ENCODE measurements at regions not wholly inside any gene's neighbourhood (a gene's known extent, or its start where the extent isn't known, plus 50 kb on each side); places are given as distances from the start of the nearest gene placed in this dataset.

- no peak for DNase-seq (ENCODE audit: low read depth in 3 of 3)
These were observed 453.9 kb downstream of the WDR72 start for GRCh38 chr15:53305554-53305953.

- DNase-seq (ENCODE audit: low read depth in 3 of 3): no peak
These were observed 454.4 kb downstream of the WDR72 start for GRCh38 chr15:53305101-53305500.

GRCh38 chr15:53297828-53298227, 461.6 kb downstream of the WDR72 start:
- no peak for DNase-seq (ENCODE audit: low read depth in 3 of 3)

GRCh38 chr15:53296603-53297002, 462.9 kb downstream of the WDR72 start:
- no peak for DNase-seq (ENCODE audit: low read depth in 3 of 3)

- DNase-seq (ENCODE audit: low read depth in 3 of 3): no peak
These were observed 463.9 kb downstream of the WDR72 start for GRCh38 chr15:53295574-53295973.

GRCh38 chr15:53288542-53288941, 470.9 kb downstream of the WDR72 start:
- no peak for DNase-seq (ENCODE audit: low read depth in 3 of 3)

GRCh38 chr15:53274630-53275029, 484.5 kb upstream of the ONECUT1 start:
- no peak for DNase-seq (ENCODE audit: low read depth in 3 of 3)

- no peak for DNase-seq (ENCODE audit: low read depth in 3 of 3)
These were observed 482.0 kb upstream of the ONECUT1 start for GRCh38 chr15:53272116-53272515.

- DNase-seq (ENCODE audit: low read depth in 3 of 3): no peak
These were observed 476.0 kb upstream of the ONECUT1 start for GRCh38 chr15:53266176-53266575.

- no peak for DNase-seq (ENCODE audit: low read depth in 3 of 3)
These were observed 470.5 kb upstream of the ONECUT1 start for GRCh38 chr15:53260647-53261046.

GRCh38 chr15:53256457-53256856, 466.3 kb upstream of the ONECUT1 start:
- DNase-seq (ENCODE audit: low read depth in 3 of 3): no peak

- no peak for DNase-seq (ENCODE audit: low read depth in 3 of 3)
These were observed 465.9 kb upstream of the ONECUT1 start for GRCh38 chr15:53256043-53256442.

GRCh38 chr15:53251996-53252395, 461.9 kb upstream of the ONECUT1 start:
- no peak for DNase-seq (ENCODE audit: low read depth in 3 of 3)

GRCh38 chr15:53251523-53251922, 461.4 kb upstream of the ONECUT1 start:
- no peak for DNase-seq (ENCODE audit: low read depth in 3 of 3)

- no peak for DNase-seq (ENCODE audit: low read depth in 3 of 3)
These were observed 457.0 kb upstream of the ONECUT1 start for GRCh38 chr15:53247041-53247708.

- no peak for DNase-seq (ENCODE audit: low read depth in 3 of 3)
These were observed 456.3 kb upstream of the ONECUT1 start for GRCh38 chr15:53246404-53246803.

- no peak for DNase-seq (ENCODE audit: low read depth in 3 of 3)
These were observed 443.7 kb upstream of the ONECUT1 start for GRCh38 chr15:53233801-53234200.

- DNase-seq (ENCODE audit: low read depth in 3 of 3): no peak
These were observed 440.3 kb upstream of the ONECUT1 start for GRCh38 chr15:53230473-53230872.

GRCh38 chr15:53226559-53226958, 436.4 kb upstream of the ONECUT1 start:
- no peak for DNase-seq (ENCODE audit: low read depth in 3 of 3)

GRCh38 chr15:53225781-53226180, 435.6 kb upstream of the ONECUT1 start:
- no peak for DNase-seq (ENCODE audit: low read depth in 3 of 3)

- DNase-seq (ENCODE audit: low read depth in 3 of 3): no peak
These were observed 434.2 kb upstream of the ONECUT1 start for GRCh38 chr15:53224371-53224770.

GRCh38 chr15:53223815-53224214, 433.7 kb upstream of the ONECUT1 start:
- DNase-seq (ENCODE audit: low read depth in 3 of 3): no peak

GRCh38 chr15:53218666-53219580, 428.8 kb upstream of the ONECUT1 start:
- no peak for DNase-seq (ENCODE audit: low read depth in 3 of 3)
